SK-N-SH (cell line): ENCODE measurements at regions not wholly inside any gene's neighbourhood (a gene's known extent, or its start where the extent isn't known, plus 50 kb on each side); places are given as distances from the start of the nearest gene placed in this dataset.

ENCODE experiments used
- CTCF ChIA-PET: fragments of 300-600, 350-600 bp; formaldehyde crosslinking; extraction: SDS; loops from one replicate; lab custom pipeline; 2021; lab: Yijun Ruan, JAX
- POLR2A ChIA-PET: fragments of 350-600 bp; sonication (Branson Sonifier 250); formaldehyde crosslinking; extraction: SDS; loops from one replicate; lab custom pipeline; 2020; ENCODE audit warnings: antibody characterized with exemption, inconsistent platforms; lab: Yijun Ruan, JAX
- DNase-seq: peaks from one replicate; pipeline ENCODE4 v3.0.0; 2012
- H2AFZ ChIP-seq: fragments of 200-600 bp; sonication (generic); 2 replicates; pipeline ENCODE4 v1.8.1; 2016; ENCODE audit warnings: antibody characterized with exemption, mild to moderate bottlenecking, low read depth
- H3F3A ChIP-seq: fragments of 200-600 bp; sonication (generic); replicated peaks from 2 replicates; pipeline ENCODE3; 2016; ENCODE audit warnings: antibody characterized with exemption, mild to moderate bottlenecking; ENCODE audit not compliant: insufficient read depth
- H3K27ac ChIP-seq, 2 experiments: fragments of 200-500 bp in 1 of 2; fragments of 200-600 bp in 1 of 2; sonication (Bioruptor generic) in 1 of 2; sonication (generic), shearing (Covaris generic) in 1 of 2; 2 replicates each; pipeline versions ENCODE4 v1.5.1 to v1.6.1; 2014 to 2016; ENCODE audit warnings: low read depth in 2 of 2, inconsistent platforms in 1 of 2, low read length in 1 of 2, mild to moderate bottlenecking in 1 of 2, mixed read lengths in 1 of 2
- H3K27me3 ChIP-seq: fragments of 200-600 bp; sonication (generic), shearing (Covaris generic); 2 replicates; pipeline ENCODE4 v1.6.1; 2016; ENCODE audit warnings: mixed run types; ENCODE audit not compliant: insufficient read depth
- H3K36me3 ChIP-seq, 2 experiments: fragments of 200-500 bp in 1 of 2; fragments of 200-600 bp in 1 of 2; sonication (Bioruptor generic) in 1 of 2; sonication (generic) in 1 of 2; replicated peaks in 1 of 2; 2 replicates each; pipeline versions ENCODE3 to v1.5.1; 2014 to 2016; ENCODE audit warnings: low read length in 1 of 2, mild to moderate bottlenecking in 1 of 2; ENCODE audit not compliant: insufficient read depth in 2 of 2, control insufficient read depth in 1 of 2
- H3K4me1 ChIP-seq, 2 experiments: fragments of 200-500 bp in 1 of 2; fragments of 200-600 bp in 1 of 2; sonication (Bioruptor generic) in 1 of 2; sonication (generic), shearing (Covaris generic) in 1 of 2; 2 replicates each; pipeline versions ENCODE4 v1.5.1 to v1.6.1; 2014 to 2016; ENCODE audit warnings: low read depth in 1 of 2, low read length in 1 of 2, mixed run types in 1 of 2; ENCODE audit not compliant: insufficient read depth in 2 of 2, control insufficient read depth in 1 of 2
- H3K4me2 ChIP-seq: fragments of 200-600 bp; sonication (generic), shearing (Covaris generic); 2 replicates; pipeline ENCODE4 v1.6.1; 2017; ENCODE audit warnings: mixed run types
- H3K4me3 ChIP-seq, 2 experiments: fragments of 200-500 bp in 1 of 2; fragments of 200-600 bp in 1 of 2; sonication (Bioruptor generic) in 1 of 2; sonication (generic), shearing (Covaris generic) in 1 of 2; 2 replicates each; pipeline versions ENCODE4 v1.5.1 to v1.8.1; 2014 to 2016; ENCODE audit warnings: low read depth in 2 of 2, inconsistent platforms in 1 of 2, low read length in 1 of 2, mild to moderate bottlenecking in 1 of 2, mixed read lengths in 1 of 2, moderate library complexity in 1 of 2
- H3K79me2 ChIP-seq: fragments of 200-600 bp; sonication (generic); 2 replicates; pipeline ENCODE4 v1.8.1; 2017; ENCODE audit warnings: mild to moderate bottlenecking; ENCODE audit not compliant: insufficient read depth
- H3K9ac ChIP-seq: fragments of 200-600 bp; sonication (generic); 2 replicates; pipeline ENCODE4 v1.6.1; 2017; ENCODE audit warnings: mixed run types
- H3K9me2 ChIP-seq: fragments of 200-600 bp; sonication (generic); 2 replicates; pipeline ENCODE4 v1.6.1; 2017; ENCODE audit warnings: mixed run types
- H3K9me3 ChIP-seq: fragments of 200-600 bp; sonication (generic); 2 replicates; pipeline ENCODE4 v1.6.1; 2017; ENCODE audit warnings: mixed run types, mild to moderate bottlenecking, moderate library complexity
- H4K20me1 ChIP-seq: fragments of 200-600 bp; sonication (generic); 2 replicates; pipeline ENCODE4 v1.6.1; 2017; ENCODE audit warnings: mild to moderate bottlenecking, mixed run types; ENCODE audit not compliant: insufficient read depth
- CHD2 ChIP-seq: fragments of 150-350 bp; IDR thresholded peaks from 2 replicates; pipeline ENCODE4 v1.6.1; 2018; ENCODE audit warnings: low read length; ENCODE audit not compliant: partially characterized antibody
- CTCF ChIP-seq: fragments of 200-600 bp; sonication (generic); IDR thresholded peaks from 2 replicates; pipeline ENCODE4 v1.6.1; 2017; ENCODE audit warnings: antibody characterized with exemption, mild to moderate bottlenecking, moderate library complexity
- EZH2phosphoT487 ChIP-seq: fragments of 200-600 bp; sonication (generic); IDR thresholded peaks from 2 replicates; pipeline ENCODE4 v1.6.1; 2017; ENCODE audit warnings: low read depth, mixed run types, mild to moderate bottlenecking, antibody characterized with exemption, moderate library complexity, borderline replicate concordance
- FOXM1 ChIP-seq: IDR thresholded peaks from 2 replicates; pipeline ENCODE4 v1.4.0; 2012; ENCODE audit warnings: low read depth, mild to moderate bottlenecking
- GATA2 ChIP-seq: sonication (generic); formaldehyde crosslinking; IDR thresholded peaks from 2 replicates; pipeline ENCODE4 v1.5.0; 2020; ENCODE audit warnings: mild to moderate bottlenecking, missing genetic modification reagents
- MEF2A ChIP-seq: IDR thresholded peaks from 2 replicates; pipeline ENCODE4 v1.4.0; 2012; ENCODE audit warnings: low read depth, borderline replicate concordance
- NRF1 ChIP-seq: IDR thresholded peaks from 2 replicates; pipeline ENCODE4 v1.6.1; 2012; ENCODE audit warnings: low read depth, mild to moderate bottlenecking, low read length
- RAD21 ChIP-seq: IDR thresholded peaks from 2 replicates; pipeline ENCODE4 v1.6.1; 2012; ENCODE audit warnings: mild to moderate bottlenecking, low read length
- REST ChIP-seq: IDR thresholded peaks from 2 replicates; pipeline ENCODE4 v1.6.1; 2012; ENCODE audit warnings: mild to moderate bottlenecking, low read depth, low read length, moderate library complexity
- RFX5 ChIP-seq: IDR thresholded peaks from 2 replicates; pipeline ENCODE4 v1.6.1; 2012; ENCODE audit warnings: mild to moderate bottlenecking, improper control_type of control experiment, low read length
- SMC3 ChIP-seq: IDR thresholded peaks from 2 replicates; pipeline ENCODE4 v1.6.1; 2012; ENCODE audit warnings: low read depth, low read length, improper control_type of control experiment
- TAF1 ChIP-seq: IDR thresholded peaks from 2 replicates; pipeline ENCODE4 v1.6.1; 2012; ENCODE audit warnings: low read depth, mild to moderate bottlenecking, low read length, moderate library complexity, borderline replicate concordance
- USF1 ChIP-seq: IDR thresholded peaks from 2 replicates; pipeline ENCODE4 v1.4.0; 2012; ENCODE audit warnings: low read depth, borderline replicate concordance
- USF2 ChIP-seq: fragments of 150-350 bp; IDR thresholded peaks from 2 replicates; pipeline ENCODE4 v1.6.1; 2017; ENCODE audit warnings: antibody characterized with exemption, low read length, low read depth, borderline replicate concordance
- YY1 ChIP-seq: IDR thresholded peaks from 2 replicates; pipeline ENCODE4 v1.4.0; 2012; ENCODE audit warnings: low read depth, mild to moderate bottlenecking
- WGBS: methylation state at CpG from one replicate; pipeline ENCODE4 v1.1.6; 2017; ENCODE audit warnings: low lambda C conversion rate; 5-methylcytosine and 5-hydroxymethylcytosine counted together
- TF ChIP-seq, protein P1 (sequence below): fragments of 150-350 bp; IDR thresholded peaks from 2 replicates; pipeline ENCODE4 v1.6.1; 2016; ENCODE audit warnings: mild to moderate bottlenecking, low read depth, low read length

GRCh38 chr10:20658158-20658557 lies 239.0 kb downstream of the NEBL start:
- no peaks in the 10 kb centered on the region for H3K36me3 ChIP-seq
- H3K79me2 ChIP-seq = no peaks in the 10 kb centered on the region
- H3K9me2 ChIP-seq = no peaks in the 10 kb centered on the region
- no peak overlapping the region for H2AFZ ChIP-seq
- no peaks in the 10 kb centered on the region for H3F3A ChIP-seq
- no peak overlapping the region for H3K4me3 ChIP-seq
- DNase-seq = no peak
- no peaks in the 10 kb centered on the region for H3K9me3 ChIP-seq
- no peaks in the 10 kb centered on the region for H4K20me1 ChIP-seq
- no peak overlapping the region for H3K9ac ChIP-seq
- H3K4me2 ChIP-seq = no peak overlapping the region
- 23% methylated on average over 4 of the region's 4 CpGs for WGBS
- ChIA-PET POLR2A (no interaction called here), CTCF (interaction anchor here (1.0 kb wide), 1 partner anchor 11 kb away, joined by 3 read pairs; no protein-coding TSS in a partner anchor)
- no peak overlapping the region for H3K27ac ChIP-seq
- H3K27me3 ChIP-seq = no peaks in the 10 kb centered on the region
- no peak for TF ChIP-seq USF1
- TF ChIP-seq SMC3 = no peak
- TF ChIP-seq EZH2phosphoT487 = no peak
- TF ChIP-seq RFX5 = no peak
- no peak for TF ChIP-seq FOXM1
- no peak for TF ChIP-seq GATA2 (CRISPR knock-in tag)
- TF ChIP-seq NRF1 = no peak
- no peaks in the 10 kb centered on the region for H3K4me1 ChIP-seq

- Histone ChIP-seq H3K9me3 (no peaks in the 10 kb centered on the region), H3K27me3 (no peaks in the 10 kb centered on the region), H4K20me1 (no peaks in the 10 kb centered on the region), H3F3A (no peaks in the 10 kb centered on the region), H3K4me2 (no peak overlapping the region), H3K4me1 (no peaks in the 10 kb centered on the region), H3K36me3 (no peaks in the 10 kb centered on the region), H2AFZ (no peak overlapping the region), H3K4me3 (no peak overlapping the region), H3K79me2 (no peaks in the 10 kb centered on the region), H3K9ac (no peak overlapping the region), H3K27ac (no peak overlapping the region), H3K9me2 (no peaks in the 10 kb centered on the region)
- 73% methylated on average over 3 of the region's 3 CpGs for WGBS
- POLR2A ChIA-PET = no interaction called here
- no peak for DNase-seq
- CTCF ChIA-PET = no interaction called here
- TF ChIP-seq, protein P1, sequence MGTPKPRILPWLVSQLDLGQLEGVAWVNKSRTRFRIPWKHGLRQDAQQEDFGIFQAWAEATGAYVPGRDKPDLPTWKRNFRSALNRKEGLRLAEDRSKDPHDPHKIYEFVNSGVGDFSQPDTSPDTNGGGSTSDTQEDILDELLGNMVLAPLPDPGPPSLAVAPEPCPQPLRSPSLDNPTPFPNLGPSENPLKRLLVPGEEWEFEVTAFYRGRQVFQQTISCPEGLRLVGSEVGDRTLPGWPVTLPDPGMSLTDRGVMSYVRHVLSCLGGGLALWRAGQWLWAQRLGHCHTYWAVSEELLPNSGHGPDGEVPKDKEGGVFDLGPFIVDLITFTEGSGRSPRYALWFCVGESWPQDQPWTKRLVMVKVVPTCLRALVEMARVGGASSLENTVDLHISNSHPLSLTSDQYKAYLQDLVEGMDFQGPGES = no peak
- TF ChIP-seq TAF1 = no peak
- TF ChIP-seq MEF2A = no peak
- TF ChIP-seq RAD21 = no peak
- TF ChIP-seq EZH2phosphoT487 = no peak
- no peak for TF ChIP-seq YY1
- no peak for TF ChIP-seq USF1
- no peak for TF ChIP-seq CTCF
- no peak for TF ChIP-seq CHD2
- no peak for TF ChIP-seq REST
- no peak for TF ChIP-seq USF2
These were observed 240.2 kb downstream of the NEBL start for GRCh38 chr10:20656886-20657285.
